ENCODE measurements at regions not wholly inside any gene's neighbourhood (a gene's known extent, or its start where the extent isn't known, plus 50 kb on each side); places are given as distances from the start of the nearest gene placed in this dataset.

- no peak overlapping the region for H3K27ac ChIP-seq
- intact Hi-C loops (cut with DNase I; ENCODE audit: low total_unique reads), result no loop called here
- DNase-seq, result no peak
- H3K27me3 ChIP-seq, result no peaks in the 10 kb centered on the region
- TF ChIP-seq POLR2A (IDR thresholded peaks at IDR 0.05), result no peak
- TF ChIP-seq CTCF (IDR thresholded peaks at IDR 0.05), result no peak
- H3K4me1 ChIP-seq, result no peaks in the 10 kb centered on the region
- no peak overlapping the region for H3K4me3 ChIP-seq
- no peaks in the 10 kb centered on the region for H3K36me3 ChIP-seq
- no peaks in the 10 kb centered on the region for H3K9me3 ChIP-seq
Measured at GRCh38 chr12:86421333-86421732, 165.1 kb upstream of the MGAT4C start.

- no peak for DNase-seq
- H3K9me3 ChIP-seq, result peaks cover 0 to 1% of the 10 kb centered on the region in 2 donors
- intact Hi-C loops (cut with DNase I; ENCODE audit: low total_unique reads), result no loop called here
- no peak overlapping the region for H3K4me3 ChIP-seq
- H3K36me3 ChIP-seq, result no peaks in the 10 kb centered on the region
- no peaks in the 10 kb centered on the region for H3K4me1 ChIP-seq
- TF ChIP-seq CTCF (IDR thresholded peaks at IDR 0.05) (no peak), POLR2A (IDR thresholded peaks at IDR 0.05) (no peak)
- no peak overlapping the region for H3K27ac ChIP-seq
- H3K27me3 ChIP-seq, result no peaks in the 10 kb centered on the region
Measured at GRCh38 chr12:86414201-86414600, 158.0 kb upstream of the MGAT4C start.

- H3K27me3 ChIP-seq, result no peaks in the 10 kb centered on the region
- no peaks in the 10 kb centered on the region for H3K36me3 ChIP-seq
- intact Hi-C loops (cut with DNase I; ENCODE audit: low total_unique reads), result no loop called here
- no peak for DNase-seq
- H3K9me3 ChIP-seq, result peaks cover 0 to 3% of the 10 kb centered on the region in 2 donors
- TF ChIP-seq CTCF (IDR thresholded peaks at IDR 0.05), result no peak
- TF ChIP-seq POLR2A (IDR thresholded peaks at IDR 0.05), result no peak
- H3K4me3 ChIP-seq, result no peak overlapping the region
- no peak overlapping the region for H3K27ac ChIP-seq
- H3K4me1 ChIP-seq, result no peaks in the 10 kb centered on the region
Measured at GRCh38 chr12:86411710-86412109, 155.5 kb upstream of the MGAT4C start.

GRCh38 chr12:86407620-86408208, 151.5 kb upstream of the MGAT4C start:
- peaks cover 0 to 3% of the 10 kb centered on the region in 2 donors for H3K9me3 ChIP-seq
- no peaks in the 10 kb centered on the region for H3K27me3 ChIP-seq
- intact Hi-C loops (cut with DNase I; ENCODE audit: low total_unique reads), result no loop called here
- H3K27ac ChIP-seq, result no peak overlapping the region
- no peaks in the 10 kb centered on the region for H3K4me1 ChIP-seq
- H3K36me3 ChIP-seq, result no peaks in the 10 kb centered on the region
- TF ChIP-seq CTCF (IDR thresholded peaks at IDR 0.05) (no peak), POLR2A (IDR thresholded peaks at IDR 0.05) (no peak)
- DNase-seq, result no peak
- H3K4me3 ChIP-seq, result no peak overlapping the region

GRCh38 chr12:86389949-86390348, 133.8 kb upstream of the MGAT4C start:
- no peak overlapping the region for H3K27ac ChIP-seq
- intact Hi-C loops (cut with DNase I; ENCODE audit: low total_unique reads), result no loop called here
- DNase-seq, result no peak
- no peaks in the 10 kb centered on the region for H3K36me3 ChIP-seq
- no peaks in the 10 kb centered on the region for H3K9me3 ChIP-seq
- no peaks in the 10 kb centered on the region for H3K4me1 ChIP-seq
- no peak overlapping the region for H3K4me3 ChIP-seq
- H3K27me3 ChIP-seq, result no peaks in the 10 kb centered on the region
- TF ChIP-seq POLR2A (IDR thresholded peaks at IDR 0.05) (no peak), CTCF (IDR thresholded peaks at IDR 0.05) (no peak)
